Esophagus squamous epithelium (tissue), 4 donors: ENCODE measurements at regions not wholly inside any gene's neighbourhood (a gene's known extent, or its start where the extent isn't known, plus 50 kb on each side); places are given as distances from the start of the nearest gene placed in this dataset.

ENCODE experiments used
- POLR2A ChIP-seq, 4 donors: fragments of 450-650 bp; IDR thresholded peaks; one replicate each; pipeline ENCODE4 v1.6.1; 2017; ENCODE audit warnings: antibody characterized with exemption in 4 of 4, mild to moderate bottlenecking in 4 of 4, moderate library complexity in 3 of 4
- TF ChIP-seq, protein P1 (sequence below), 6 experiments: fragments of 450-650 bp in 4 of 6; fragments of 200-600 bp in 2 of 6; sonication (generic) in 2 of 6; IDR thresholded peaks; one replicate each; pipeline ENCODE4 v1.5.1; 2016 to 2019; ENCODE audit warnings: antibody characterized with exemption in 6 of 6, mild to moderate bottlenecking in 4 of 6, moderate library complexity in 4 of 6

- TF ChIP-seq, protein P1, sequence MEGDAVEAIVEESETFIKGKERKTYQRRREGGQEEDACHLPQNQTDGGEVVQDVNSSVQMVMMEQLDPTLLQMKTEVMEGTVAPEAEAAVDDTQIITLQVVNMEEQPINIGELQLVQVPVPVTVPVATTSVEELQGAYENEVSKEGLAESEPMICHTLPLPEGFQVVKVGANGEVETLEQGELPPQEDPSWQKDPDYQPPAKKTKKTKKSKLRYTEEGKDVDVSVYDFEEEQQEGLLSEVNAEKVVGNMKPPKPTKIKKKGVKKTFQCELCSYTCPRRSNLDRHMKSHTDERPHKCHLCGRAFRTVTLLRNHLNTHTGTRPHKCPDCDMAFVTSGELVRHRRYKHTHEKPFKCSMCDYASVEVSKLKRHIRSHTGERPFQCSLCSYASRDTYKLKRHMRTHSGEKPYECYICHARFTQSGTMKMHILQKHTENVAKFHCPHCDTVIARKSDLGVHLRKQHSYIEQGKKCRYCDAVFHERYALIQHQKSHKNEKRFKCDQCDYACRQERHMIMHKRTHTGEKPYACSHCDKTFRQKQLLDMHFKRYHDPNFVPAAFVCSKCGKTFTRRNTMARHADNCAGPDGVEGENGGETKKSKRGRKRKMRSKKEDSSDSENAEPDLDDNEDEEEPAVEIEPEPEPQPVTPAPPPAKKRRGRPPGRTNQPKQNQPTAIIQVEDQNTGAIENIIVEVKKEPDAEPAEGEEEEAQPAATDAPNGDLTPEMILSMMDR (IDR thresholded peaks at IDR 0.05), result no peak
- TF ChIP-seq POLR2A (IDR thresholded peaks at IDR 0.05), result no peak
Measured at GRCh38 chr21:20522611-20523010, 475.6 kb upstream of the NCAM2 start.
